Umbilical cord (tissue), 1 donor: ENCODE measurements at regions not wholly inside any gene's neighbourhood (a gene's known extent, or its start where the extent isn't known, plus 50 kb on each side); places are given as distances from the start of the nearest gene placed in this dataset.
A peak's percentile ranks its signal among the peaks of the same experiment; 100 is the strongest.
"Not testable (repeated sequence)": the region's sequence is repeated elsewhere in the genome, so short reads cannot be mapped to it uniquely, and the experiment has no call there.

Source experiments
- DNase-seq: peaks from one replicate; pipeline ENCODE4 v3.0.0-alpha.2; 2015; ENCODE audit warnings: low spot score

- no peak for DNase-seq
Measured at GRCh38 chr5:122668552-122668951, 106.3 kb upstream of the SNX2 start.

- DNase-seq = not testable (repeated sequence)
Measured at GRCh38 chr5:122669709-122670108, 105.2 kb upstream of the SNX2 start.

GRCh38 chr5:122673343-122673742, 101.5 kb upstream of the SNX2 start:
- DNase-seq = no peak

GRCh38 chr5:122674385-122674784, 100.5 kb upstream of the SNX2 start:
- no peak for DNase-seq

GRCh38 chr5:122680623-122681350, 94.1 kb upstream of the SNX2 start:
- DNase-seq = peak; percentile 45

- no peak for DNase-seq
Measured at GRCh38 chr5:122683631-122684030, 91.2 kb upstream of the SNX2 start.

GRCh38 chr5:122690266-122690665, 84.6 kb upstream of the SNX2 start:
- DNase-seq = no peak

- DNase-seq = no peak
Measured at GRCh38 chr5:122691931-122692330, 82.9 kb upstream of the SNX2 start.

GRCh38 chr5:122693963-122694362, 80.9 kb upstream of the SNX2 start:
- no peak for DNase-seq

GRCh38 chr5:122694884-122695283, 80.0 kb upstream of the SNX2 start:
- DNase-seq = no peak

- DNase-seq = not testable (repeated sequence)
Measured at GRCh38 chr5:122696735-122697134, 78.1 kb upstream of the SNX2 start.

- DNase-seq = no peak
Measured at GRCh38 chr5:122697191-122697590, 77.7 kb upstream of the SNX2 start.

- DNase-seq = no peak
Measured at GRCh38 chr5:122699201-122699600, 75.7 kb upstream of the SNX2 start.

GRCh38 chr5:122701640-122702523, 73.0 kb upstream of the SNX2 start:
- no peak for DNase-seq

- DNase-seq = no peak
Measured at GRCh38 chr5:122702524-122702875, 72.4 kb upstream of the SNX2 start.

- no peak for DNase-seq
Measured at GRCh38 chr5:122703203-122703602, 71.7 kb upstream of the SNX2 start.

- peak; percentile 63 for DNase-seq
Measured at GRCh38 chr5:122704247-122705036, 70.4 kb upstream of the SNX2 start.

- peak; percentile 82 for DNase-seq
Measured at GRCh38 chr5:122705851-122706250, 69.0 kb upstream of the SNX2 start.

GRCh38 chr5:122707796-122708195, 67.1 kb upstream of the SNX2 start:
- DNase-seq = no peak

GRCh38 chr5:122713041-122713440, 61.8 kb upstream of the SNX2 start:
- peak; percentile 44 for DNase-seq

GRCh38 chr5:122715095-122715494, 59.8 kb upstream of the SNX2 start:
- DNase-seq = peak; percentile 37

GRCh38 chr5:122718611-122719010, 56.3 kb upstream of the SNX2 start:
- DNase-seq = no peak
